Colonic mucosa (tissue), 4 donors: ENCODE measurements at regions not wholly inside any gene's neighbourhood (a gene's known extent, or its start where the extent isn't known, plus 50 kb on each side); places are given as distances from the start of the nearest gene placed in this dataset.

Experiments used
- DNase-seq: peaks from one replicate; pipeline ENCODE4 v3.0.0-alpha.2; 2020
- H3K27ac ChIP-seq: fragments of 200-600 bp; one replicate; pipeline ENCODE4 v1.8.0; 2021
- H3K27me3 ChIP-seq: fragments of 200-600 bp; one replicate; pipeline ENCODE4 v1.8.0; 2021
- H3K36me3 ChIP-seq: fragments of 200-600 bp; one replicate; pipeline ENCODE4 v1.8.0; 2021
- H3K4me1 ChIP-seq: fragments of 200-600 bp; one replicate; pipeline ENCODE4 v1.8.0; 2021; ENCODE audit warnings: mild to moderate bottlenecking
- H3K4me3 ChIP-seq: fragments of 200-600 bp; one replicate; pipeline ENCODE4 v1.8.0; 2021
- H3K9ac ChIP-seq, 2 donors: one replicate each; pipeline ENCODE4 v1.7.0; 2013; ENCODE audit warnings: control low read depth in 2 of 2, low read depth in 2 of 2, low read length in 2 of 2
- H3K9me3 ChIP-seq: fragments of 200-600 bp; one replicate; pipeline ENCODE4 v1.8.0; 2021
- intact Hi-C: fragments of 100-400 bp; cut with DNase I; formaldehyde crosslinking; loops from one replicate; pipeline ENCODE4 v1.14.1; 2022
- TF ChIP-seq, protein P1 (sequence below): fragments of 200-600 bp; IDR thresholded peaks from one replicate; pipeline ENCODE4 v1.8.0; 2022; ENCODE audit warnings: antibody characterized with exemption, mild to moderate bottlenecking
- donor health status: healthy.
- donor health status: DM: no; HTN: no; CAD: no.
- donor health status: DM: no; HTN: no; CAD: no.

DNA sequence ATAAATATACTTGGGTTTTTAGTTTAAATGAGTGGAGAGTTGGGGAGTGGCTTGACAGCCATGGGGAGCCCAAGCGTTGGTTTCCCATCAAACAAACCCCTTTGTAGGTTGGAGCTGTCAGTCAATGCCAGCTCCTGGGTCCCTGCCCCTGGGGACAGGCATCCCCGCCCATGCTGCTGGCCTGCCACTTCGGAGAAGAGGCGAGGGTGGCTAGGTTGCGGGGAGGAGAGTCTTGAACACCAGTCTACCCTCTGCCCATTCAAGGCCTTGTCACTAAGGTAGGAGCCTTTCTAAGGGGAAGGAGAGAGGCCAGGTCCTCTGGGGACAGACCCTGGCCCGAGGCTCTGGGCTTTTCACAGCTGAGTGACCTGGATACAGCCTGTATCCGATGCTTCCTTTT lies 211.9 kb upstream of the CADM1 start:
- no peaks in the 10 kb centered on the region for H3K4me1 ChIP-seq
- H3K9ac ChIP-seq: no peak overlapping the region
- no peaks in the 10 kb centered on the region for H3K36me3 ChIP-seq
- no peak overlapping the region for H3K4me3 ChIP-seq
- no peak overlapping the region for H3K27ac ChIP-seq
- TF ChIP-seq, protein P1, sequence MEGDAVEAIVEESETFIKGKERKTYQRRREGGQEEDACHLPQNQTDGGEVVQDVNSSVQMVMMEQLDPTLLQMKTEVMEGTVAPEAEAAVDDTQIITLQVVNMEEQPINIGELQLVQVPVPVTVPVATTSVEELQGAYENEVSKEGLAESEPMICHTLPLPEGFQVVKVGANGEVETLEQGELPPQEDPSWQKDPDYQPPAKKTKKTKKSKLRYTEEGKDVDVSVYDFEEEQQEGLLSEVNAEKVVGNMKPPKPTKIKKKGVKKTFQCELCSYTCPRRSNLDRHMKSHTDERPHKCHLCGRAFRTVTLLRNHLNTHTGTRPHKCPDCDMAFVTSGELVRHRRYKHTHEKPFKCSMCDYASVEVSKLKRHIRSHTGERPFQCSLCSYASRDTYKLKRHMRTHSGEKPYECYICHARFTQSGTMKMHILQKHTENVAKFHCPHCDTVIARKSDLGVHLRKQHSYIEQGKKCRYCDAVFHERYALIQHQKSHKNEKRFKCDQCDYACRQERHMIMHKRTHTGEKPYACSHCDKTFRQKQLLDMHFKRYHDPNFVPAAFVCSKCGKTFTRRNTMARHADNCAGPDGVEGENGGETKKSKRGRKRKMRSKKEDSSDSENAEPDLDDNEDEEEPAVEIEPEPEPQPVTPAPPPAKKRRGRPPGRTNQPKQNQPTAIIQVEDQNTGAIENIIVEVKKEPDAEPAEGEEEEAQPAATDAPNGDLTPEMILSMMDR: no peak
- no peaks in the 10 kb centered on the region for H3K9me3 ChIP-seq
- DNase-seq: no peak
- no peaks in the 10 kb centered on the region for H3K27me3 ChIP-seq
- intact Hi-C loops: no loop called here

DNA sequence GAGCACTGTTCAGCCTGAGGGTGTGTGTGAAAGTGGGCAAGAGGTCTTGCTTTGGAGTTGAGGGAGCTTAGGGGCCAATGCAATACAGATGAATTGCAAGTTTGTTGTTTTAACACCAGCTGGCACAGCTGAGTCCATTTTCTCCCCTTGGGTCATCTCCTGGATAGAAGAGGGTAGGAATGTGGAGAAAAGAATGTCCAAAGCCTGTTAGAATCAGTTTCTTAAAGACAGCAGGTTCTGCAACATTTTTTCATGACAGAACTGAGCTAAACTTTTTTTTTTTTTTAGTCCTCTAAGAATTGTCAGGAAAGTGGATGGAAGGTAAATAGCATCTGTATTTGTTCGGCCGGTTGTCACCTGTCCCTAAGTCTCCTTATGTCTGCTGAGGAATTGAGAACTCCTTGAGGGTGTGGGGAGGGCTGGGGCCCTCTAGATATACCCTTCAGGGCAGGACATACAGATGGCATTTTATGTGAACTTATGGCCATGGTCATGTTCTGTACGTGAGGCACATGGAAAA lies 211.1 kb upstream of the CADM1 start:
- Histone ChIP-seq H3K4me3 (no peak overlapping the region), H3K27ac (no peak overlapping the region), H3K4me1 (no peaks in the 10 kb centered on the region), H3K9ac (no peak overlapping the region), H3K9me3 (no peaks in the 10 kb centered on the region), H3K27me3 (no peaks in the 10 kb centered on the region), H3K36me3 (no peaks in the 10 kb centered on the region)
- intact Hi-C loops: no loop called here
- TF ChIP-seq, protein P1: no peak
- DNase-seq: no peak

GRCh38 chr11:115712296-115712695 lies 208.1 kb upstream of the CADM1 start:
- no peak overlapping the region for H3K9ac ChIP-seq
- no peak overlapping the region for H3K27ac ChIP-seq
- no peak overlapping the region for H3K4me3 ChIP-seq
- H3K9me3 ChIP-seq: no peaks in the 10 kb centered on the region
- no peaks in the 10 kb centered on the region for H3K27me3 ChIP-seq
- TF ChIP-seq, protein P1: no peak
- DNase-seq: no peak
- intact Hi-C loops: no loop called here
- H3K4me1 ChIP-seq: no peaks in the 10 kb centered on the region
- no peaks in the 10 kb centered on the region for H3K36me3 ChIP-seq

DNA sequence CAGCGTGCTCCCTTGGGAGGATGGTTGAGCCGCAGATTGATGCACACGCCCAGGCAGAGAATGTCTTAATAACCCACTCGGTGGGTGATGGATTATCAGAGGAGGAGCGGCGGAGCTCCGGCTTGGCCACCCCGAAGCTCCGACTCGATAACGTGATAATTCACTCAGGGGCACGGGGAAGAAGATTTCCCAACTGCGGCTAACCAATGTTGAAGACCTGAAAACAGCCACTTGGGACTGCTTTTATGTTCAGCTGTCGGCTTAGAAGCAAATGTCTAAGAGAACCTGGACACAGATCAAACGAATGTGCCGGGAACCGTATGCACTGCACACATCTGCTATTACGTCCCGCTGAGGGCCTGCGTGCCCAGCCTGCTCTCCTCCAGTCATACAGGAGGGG lies 206.8 kb upstream of the CADM1 start:
- H3K27ac ChIP-seq: no peak overlapping the region
- TF ChIP-seq, protein P1: no peak
- H3K27me3 ChIP-seq: no peaks in the 10 kb centered on the region
- no peak overlapping the region for H3K4me3 ChIP-seq
- intact Hi-C loops: no loop called here
- no peak overlapping the region for H3K9ac ChIP-seq
- H3K4me1 ChIP-seq: no peaks in the 10 kb centered on the region
- H3K36me3 ChIP-seq: no peaks in the 10 kb centered on the region
- DNase-seq: no peak
- no peaks in the 10 kb centered on the region for H3K9me3 ChIP-seq

- Histone ChIP-seq H3K27ac (no peak overlapping the region), H3K9me3 (no peaks in the 10 kb centered on the region), H3K9ac (no peak overlapping the region), H3K4me3 (no peak overlapping the region), H3K27me3 (no peaks in the 10 kb centered on the region), H3K36me3 (no peaks in the 10 kb centered on the region), H3K4me1 (no peaks in the 10 kb centered on the region)
- DNase-seq: no peak
- intact Hi-C loops: no loop called here
- TF ChIP-seq, protein P1: no peak
Measured at GRCh38 chr11:115710426-115710825, 206.2 kb upstream of the CADM1 start.

GRCh38 chr11:115709297-115709696 lies 205.1 kb upstream of the CADM1 start:
- no peak overlapping the region for H3K27ac ChIP-seq
- no peaks in the 10 kb centered on the region for H3K9me3 ChIP-seq
- H3K27me3 ChIP-seq: no peaks in the 10 kb centered on the region
- intact Hi-C loops: no loop called here
- no peak for DNase-seq
- H3K4me1 ChIP-seq: no peaks in the 10 kb centered on the region
- TF ChIP-seq, protein P1: no peak
- no peaks in the 10 kb centered on the region for H3K36me3 ChIP-seq
- H3K9ac ChIP-seq: no peak overlapping the region
- H3K4me3 ChIP-seq: no peak overlapping the region
